Left lung (tissue), 4 donors: ENCODE measurements at regions not wholly inside any gene's neighbourhood (a gene's known extent, or its start where the extent isn't known, plus 50 kb on each side); places are given as distances from the start of the nearest gene placed in this dataset.
A peak's percentile ranks its signal among the peaks of the same experiment; 100 is the strongest.

ENCODE experiments used
- ATAC-seq: fragments of 200-7000 bp; cut with Tn5 transposase; one replicate; pipeline ENCODE4 v1.9.1; 2020; ENCODE audit warnings: moderate library complexity
- DNase-seq, 4 donors: peaks; one replicate each; pipeline ENCODE4 v3.0.0-alpha.2; 2013 to 2020
- H3K27ac ChIP-seq, 2 donors: fragments of 200-600 bp; sonication (generic) in 1 of 2; one replicate each; pipeline versions ENCODE4 v1.5.0 to v1.8.0; 2020 to 2021
- H3K27me3 ChIP-seq, 2 donors: fragments of 200-600 bp; sonication (generic) in 1 of 2; one replicate each; pipeline versions ENCODE4 v1.5.0 to v1.8.0; 2020 to 2021
- H3K36me3 ChIP-seq, 2 donors: fragments of 200-600 bp; sonication (generic) in 1 of 2; one replicate each; pipeline versions ENCODE4 v1.5.0 to v1.8.0; 2020 to 2021
- H3K4me1 ChIP-seq, 2 donors: fragments of 200-600 bp; one replicate each; pipeline ENCODE4 v1.8.0; 2021
- H3K4me3 ChIP-seq, 2 donors: fragments of 200-600 bp; sonication (generic) in 1 of 2; one replicate each; pipeline versions ENCODE4 v1.5.0 to v1.8.0; 2020 to 2021; ENCODE audit warnings: mild to moderate bottlenecking in 1 of 2
- H3K9me3 ChIP-seq, 2 donors: fragments of 200-600 bp; sonication (generic) in 1 of 2; one replicate each; pipeline versions ENCODE4 v1.5.0 to v1.8.0; 2020 to 2021
- CTCF ChIP-seq, 2 donors: fragments of 200-600 bp; sonication (generic) in 1 of 2; IDR thresholded peaks; one replicate each; pipeline versions ENCODE4 v1.5.0 to v1.8.0; 2021; ENCODE audit warnings: antibody characterized with exemption in 2 of 2
- intact Hi-C, 2 donors: fragments of 100-400 bp; cut with DNase I; formaldehyde crosslinking; loops; one replicate each; pipeline versions ENCODE4 v1.11.2 to v1.14.2; 2022
- donor health status: DM: no; HTN: yes; CAD: no.
- donor health status: DM: no; HTN: no; CAD: no.

- ATAC-seq (no peak), DNase-seq (peak in 2 of 4 donors; percentile 19 to 51)
- Histone ChIP-seq H3K9me3 (peaks cover 0 to 11% of the 10 kb centered on the region in 2 donors), H3K4me3 (no peak overlapping the region), H3K27me3 (peaks cover 0 to 89% of the 10 kb centered on the region in 2 donors), H3K36me3 (no peaks in the 10 kb centered on the region), H3K27ac (no peak overlapping the region), H3K4me1 (no peaks in the 10 kb centered on the region)
- intact Hi-C loops: no loop called here
- no peak for TF ChIP-seq CTCF (IDR thresholded peaks at IDR 0.05)
These were observed 85.3 kb upstream of the NKX1-1 start for GRCh38 chr4:1491328-1492141.

GRCh38 chr4:1490654-1491327 lies 84.5 kb upstream of the NKX1-1 start:
- intact Hi-C loops: no loop called here
- Histone ChIP-seq H3K4me1 (no peaks in the 10 kb centered on the region), H3K4me3 (no peak overlapping the region), H3K27ac (no peak overlapping the region), H3K9me3 (peaks cover 0 to 18% of the 10 kb centered on the region in 2 donors), H3K36me3 (no peaks in the 10 kb centered on the region), H3K27me3 (peaks cover 0 to 83% of the 10 kb centered on the region in 2 donors)
- no peak for TF ChIP-seq CTCF (IDR thresholded peaks at IDR 0.05)
- DNase-seq (peak in 2 of 4 donors; percentile 15 to 65), ATAC-seq (no peak)

- peak in 2 of 4 donors; percentile 20 to 70 for DNase-seq
- no peak for ATAC-seq
- H3K27ac ChIP-seq: no peak overlapping the region
- H3K4me1 ChIP-seq: no peaks in the 10 kb centered on the region
- intact Hi-C loops: no loop called here
- peaks cover 0 to 24% of the 10 kb centered on the region in 2 donors for H3K9me3 ChIP-seq
- TF ChIP-seq CTCF (IDR thresholded peaks at IDR 0.05): no peak
- H3K27me3 ChIP-seq: peaks cover 0 to 76% of the 10 kb centered on the region in 2 donors
- H3K36me3 ChIP-seq: no peaks in the 10 kb centered on the region
- H3K4me3 ChIP-seq: no peak overlapping the region
These were observed 83.9 kb upstream of the NKX1-1 start for GRCh38 chr4:1490011-1490653.

GRCh38 chr4:1489639-1489995 lies 83.4 kb upstream of the NKX1-1 start:
- H3K4me1 ChIP-seq: no peaks in the 10 kb centered on the region
- H3K27ac ChIP-seq: no peak overlapping the region
- peaks cover 0 to 71% of the 10 kb centered on the region in 2 donors for H3K27me3 ChIP-seq
- intact Hi-C loops: no loop called here
- no peak overlapping the region for H3K4me3 ChIP-seq
- H3K9me3 ChIP-seq: peaks cover 0 to 29% of the 10 kb centered on the region in 2 donors
- no peak for TF ChIP-seq CTCF (IDR thresholded peaks at IDR 0.05)
- DNase-seq (peak in 1 of 4 donors; percentile 61), ATAC-seq (no peak)
- H3K36me3 ChIP-seq: no peaks in the 10 kb centered on the region
